COLO829 (cell line): ENCODE measurements at regions not wholly inside any gene's neighbourhood (a gene's known extent, or its start where the extent isn't known, plus 50 kb on each side); places are given as distances from the start of the nearest gene placed in this dataset.

ENCODE experiments used
- DNase-seq: peaks from one replicate; pipeline ENCODE4 v3.0.0; 2012; ENCODE audit warnings: low spot score

DNA sequence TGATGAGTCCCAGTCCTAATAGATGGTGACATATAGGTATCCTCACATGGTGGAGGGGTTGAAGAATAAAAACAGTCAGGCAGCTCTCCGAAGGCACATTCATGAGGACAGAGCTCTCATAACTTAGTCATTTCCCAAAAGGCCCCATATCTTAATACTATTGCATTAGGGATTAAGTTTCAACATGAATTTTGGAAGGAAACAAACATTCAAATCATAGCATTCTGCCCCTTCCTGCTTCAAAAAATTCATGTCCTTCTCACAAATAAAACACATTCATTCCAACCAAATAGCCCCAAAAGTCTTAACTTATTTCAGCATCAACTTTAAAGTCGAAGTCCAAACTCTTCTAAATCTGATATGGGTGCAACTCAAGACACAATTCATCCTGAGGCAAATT lies 277.2 kb upstream of the NR4A3 start:
- no peak for DNase-seq

DNA sequence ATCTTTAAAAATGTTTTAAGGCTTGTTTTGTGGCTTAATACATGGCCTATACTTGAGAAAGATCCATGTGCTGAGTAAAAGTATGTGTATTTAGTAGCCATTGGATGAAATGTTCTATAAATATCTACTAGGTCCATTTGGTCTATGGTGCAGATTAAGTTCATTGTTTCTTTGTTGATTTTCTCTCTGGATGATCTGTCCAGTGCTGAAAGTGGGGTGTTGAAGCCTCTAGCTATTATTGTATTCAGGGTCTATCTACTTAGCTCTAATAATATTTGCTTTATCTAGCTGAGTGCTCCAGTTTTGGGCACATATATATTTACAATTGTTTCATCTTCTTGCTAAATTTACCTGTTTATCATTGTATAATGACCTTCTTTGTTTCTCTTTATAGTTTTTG lies 272.2 kb upstream of the NR4A3 start:
- DNase-seq, result no peak

DNA sequence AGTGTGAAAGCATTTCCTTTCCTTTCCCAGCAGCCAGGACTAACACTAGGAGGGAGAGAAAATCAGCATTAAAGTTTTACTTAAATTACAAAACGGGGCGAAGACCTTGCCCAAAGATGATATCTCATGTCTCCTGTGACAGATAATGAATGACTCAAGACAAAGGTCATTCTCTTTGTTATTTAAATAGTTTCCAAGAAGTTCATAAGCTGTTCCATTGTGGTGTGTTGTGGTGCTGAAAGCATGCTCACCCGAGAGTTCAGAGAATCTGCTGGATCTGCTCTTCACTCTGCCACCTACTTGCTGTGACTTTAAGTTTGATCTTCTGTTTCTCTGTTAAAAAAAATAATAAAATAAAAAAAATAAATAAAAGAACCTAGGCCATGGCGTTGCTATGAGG lies 265.9 kb upstream of the NR4A3 start:
- no peak for DNase-seq

DNA sequence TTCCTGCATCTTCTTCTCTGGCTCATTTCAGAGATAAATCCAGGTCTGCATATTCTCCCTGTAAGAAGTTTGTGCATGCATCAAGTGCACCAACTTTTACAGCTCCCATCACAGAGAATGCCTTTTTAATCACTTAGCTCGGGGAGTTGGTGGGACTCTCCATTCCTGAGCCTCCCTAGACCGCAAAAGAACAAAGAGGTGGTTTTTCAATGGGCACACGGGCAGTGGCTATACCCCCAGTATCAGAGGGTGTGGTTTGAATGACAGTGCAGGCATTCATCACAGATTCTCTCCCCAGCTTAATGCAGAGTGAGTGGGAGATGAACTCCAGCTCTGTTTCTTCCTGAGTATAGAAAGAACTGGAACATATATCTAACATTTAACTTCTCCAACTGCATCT lies 264.7 kb upstream of the NR4A3 start:
- peak; percentile 91 for DNase-seq

DNA sequence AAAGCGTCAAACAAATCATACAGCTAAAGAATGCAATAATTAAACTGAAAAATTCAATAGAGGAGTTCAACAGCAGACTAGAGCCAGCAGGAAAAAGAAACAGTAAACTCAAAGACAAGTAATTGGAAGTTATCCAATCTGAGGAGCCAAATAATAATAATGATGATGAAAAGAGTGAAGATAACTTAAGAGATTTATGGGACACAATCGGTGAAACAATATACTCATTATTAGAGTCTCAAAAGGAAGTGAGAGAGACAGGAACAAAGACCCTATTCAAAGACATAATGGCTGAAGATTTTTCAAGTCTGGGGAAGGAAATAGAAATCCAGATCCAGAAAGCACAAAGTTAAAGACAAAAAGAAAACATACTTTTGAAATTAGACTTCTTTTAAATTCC lies 263.9 kb upstream of the NR4A3 start:
- DNase-seq, result peak; percentile 91

DNA sequence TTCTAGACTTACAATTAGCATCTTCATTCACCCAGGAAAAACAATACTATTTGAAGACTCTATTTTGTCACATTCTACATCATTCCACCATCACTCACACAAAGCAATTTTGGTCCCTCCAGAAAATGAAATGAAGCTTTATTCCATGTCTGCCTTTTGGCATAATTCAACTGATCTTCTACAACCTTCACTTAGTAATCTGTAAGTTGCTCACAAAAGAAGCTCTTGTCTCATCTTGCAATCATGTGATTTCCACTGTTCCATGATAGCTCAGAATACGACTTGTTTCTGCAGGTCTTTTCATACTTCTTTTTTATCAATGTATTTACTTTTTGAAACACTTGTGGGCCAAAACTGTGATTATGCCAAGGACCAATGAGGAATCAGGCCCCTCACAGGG lies 261.9 kb upstream of the NR4A3 start:
- DNase-seq, result peak; percentile 82

DNA sequence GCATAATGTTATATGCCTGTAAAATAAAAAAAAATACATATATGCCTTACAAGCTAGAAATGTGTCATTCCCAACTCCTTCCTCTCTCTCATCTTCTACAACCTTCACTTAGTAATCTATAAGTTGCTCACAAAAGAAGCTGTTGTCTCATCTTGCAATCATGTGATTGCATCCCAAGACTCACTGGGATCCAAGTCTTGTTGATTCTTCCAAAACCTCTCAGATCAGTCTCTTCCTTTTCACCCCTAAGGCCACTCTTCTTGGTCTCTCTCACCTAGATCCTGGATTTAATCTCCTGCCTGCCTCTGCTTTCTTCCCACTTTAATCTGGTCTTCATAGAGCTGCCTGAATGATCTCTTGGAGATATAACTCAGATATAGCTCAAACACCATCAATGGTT lies 261.1 kb upstream of the NR4A3 start:
- DNase-seq, result peak; percentile 48

DNA sequence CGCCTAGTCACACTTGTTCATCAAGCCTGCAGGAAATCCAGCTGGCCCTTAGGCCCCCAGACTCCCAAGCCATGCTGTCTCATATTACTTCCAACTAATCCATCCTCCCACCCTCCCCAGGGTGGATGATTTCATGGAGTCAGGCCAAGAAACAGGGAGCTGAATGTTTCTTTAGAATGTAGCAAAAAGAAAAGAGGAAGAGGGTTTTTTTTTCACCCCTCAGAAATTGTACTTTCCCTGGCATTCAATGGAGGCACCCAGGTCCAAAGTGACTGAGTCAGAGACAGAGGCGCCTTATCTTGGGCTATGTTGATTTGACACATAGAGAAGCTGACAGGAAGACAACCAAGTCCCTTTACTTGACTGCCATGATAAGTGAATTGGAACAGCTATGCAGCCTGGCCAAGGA lies 260.2 kb upstream of the NR4A3 start:
- DNase-seq, result peak; percentile 35

DNA sequence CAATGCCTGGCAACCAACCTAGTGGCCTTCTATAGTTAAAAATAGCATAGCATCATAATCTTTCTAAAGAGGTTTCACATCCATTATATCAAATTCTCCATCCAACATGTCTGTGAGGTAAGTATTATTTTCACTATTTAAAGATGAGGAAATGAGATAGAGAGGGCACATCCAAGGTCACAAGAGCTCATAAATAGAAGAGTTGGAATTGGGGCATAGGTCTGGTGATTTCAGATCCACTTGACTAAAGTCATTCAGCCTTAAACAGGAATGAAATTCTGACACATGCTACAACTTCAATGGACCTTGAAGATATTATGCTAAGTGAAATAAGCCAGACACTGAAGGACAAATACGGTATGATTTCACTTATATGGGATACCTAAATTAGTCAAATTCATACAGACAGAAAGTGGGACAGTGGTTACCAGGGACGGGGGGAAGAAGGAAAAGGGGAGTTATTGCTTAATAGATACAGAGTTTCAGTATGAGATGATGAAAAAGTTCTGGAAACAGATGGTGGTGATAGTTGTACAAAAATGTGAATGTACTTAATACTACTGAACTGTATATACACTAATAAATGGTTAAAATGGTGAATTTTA lies 259.6 kb upstream of the NR4A3 start:
- no peak for DNase-seq

DNA sequence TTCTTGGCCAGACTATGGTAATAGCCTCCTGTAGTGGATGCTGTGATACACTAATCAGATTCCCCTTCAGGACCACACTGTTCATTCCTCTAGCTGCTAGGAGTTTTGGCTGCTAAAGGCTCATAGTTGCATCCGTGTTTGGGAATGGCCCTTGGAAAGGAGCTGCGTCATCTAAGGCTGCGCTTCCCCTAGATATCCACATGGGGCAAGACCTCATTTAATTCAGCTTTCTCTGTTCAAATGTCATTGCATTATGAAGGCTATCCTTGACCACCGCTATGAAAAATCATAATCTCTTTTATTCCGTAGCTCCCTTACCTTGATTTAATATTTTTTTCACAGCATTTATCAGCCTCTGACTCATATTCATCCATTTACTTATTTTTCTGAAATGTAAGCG lies 258.3 kb upstream of the NR4A3 start:
- DNase-seq, result no peak

DNA sequence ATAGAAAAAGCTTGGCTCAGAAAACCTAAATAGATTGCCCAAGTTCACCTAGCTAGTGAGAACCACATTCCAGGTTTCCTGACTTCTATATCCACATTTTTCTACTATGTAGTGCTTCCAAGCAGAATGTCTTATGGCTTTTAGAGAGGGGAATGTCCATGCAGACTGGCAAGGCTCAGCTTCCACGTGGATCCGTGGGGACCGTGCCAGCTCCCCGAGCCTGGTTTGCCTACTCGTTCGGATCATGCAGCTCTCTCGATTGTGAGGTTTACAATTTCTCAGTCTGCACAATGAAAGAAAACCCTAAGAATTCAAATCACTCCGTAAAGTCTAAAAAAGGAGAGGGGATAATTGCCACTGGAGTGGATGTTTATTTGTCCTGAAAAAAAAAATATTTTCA lies 256.5 kb upstream of the NR4A3 start:
- DNase-seq, result no peak

DNA sequence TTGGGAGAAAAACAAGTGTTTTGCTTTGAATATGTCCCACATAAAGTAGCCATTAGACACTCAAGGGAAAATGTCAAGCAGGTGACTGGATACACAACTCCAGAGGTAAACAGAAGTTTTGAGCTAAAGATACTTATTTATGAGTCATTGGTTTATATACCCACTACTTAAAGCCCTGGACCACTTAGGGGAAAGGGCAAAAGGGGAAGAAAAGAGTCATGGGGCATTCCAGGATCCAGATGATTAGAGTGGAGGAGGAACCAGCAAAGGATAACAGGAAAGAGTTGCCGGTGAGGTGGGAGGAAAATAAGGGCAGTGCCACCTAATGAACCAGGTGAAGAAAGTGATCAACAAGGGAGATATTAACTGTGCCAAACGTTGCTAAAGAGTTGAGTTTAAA lies 254.2 kb upstream of the NR4A3 start:
- no peak for DNase-seq

DNA sequence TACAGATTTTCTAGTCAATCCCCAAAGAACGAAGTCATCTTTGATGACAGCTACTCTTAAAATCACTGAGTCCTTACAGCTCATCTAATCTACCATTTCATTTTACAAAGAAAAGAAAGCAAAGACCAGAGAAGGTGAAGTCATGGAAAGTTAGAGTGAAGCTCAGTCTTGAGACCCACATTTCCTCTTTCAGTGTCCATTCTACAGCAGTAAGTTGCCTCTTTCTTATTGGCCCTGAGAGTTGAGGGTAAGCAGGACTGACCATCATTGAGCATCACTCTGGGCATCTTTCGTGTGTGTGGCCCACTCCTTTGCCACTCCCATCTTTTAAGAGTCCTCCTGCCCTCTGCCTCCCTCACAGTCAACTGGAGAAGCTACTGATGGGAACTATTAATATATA lies 251.8 kb upstream of the NR4A3 start:
- no peak for DNase-seq

DNA sequence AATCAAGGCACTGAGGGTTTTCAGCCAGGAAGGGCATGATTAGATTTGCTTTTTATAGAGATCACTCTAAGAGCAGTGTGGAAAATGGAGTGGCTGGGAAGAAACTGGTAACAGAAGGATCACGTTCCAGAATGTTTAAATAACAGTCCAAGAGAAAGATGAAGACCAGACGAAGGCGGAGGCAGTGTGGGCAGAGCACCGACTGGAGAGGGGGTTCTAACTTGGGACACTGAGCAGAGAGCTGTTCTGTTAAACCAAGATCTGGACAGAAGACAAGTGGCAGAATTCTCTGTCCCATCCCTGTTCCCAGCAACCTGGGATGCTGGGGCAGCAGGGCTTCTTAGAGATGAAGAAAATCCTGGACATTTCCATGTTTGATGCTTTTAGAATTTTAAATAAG lies 249.1 kb upstream of the NR4A3 start:
- no peak for DNase-seq

DNA sequence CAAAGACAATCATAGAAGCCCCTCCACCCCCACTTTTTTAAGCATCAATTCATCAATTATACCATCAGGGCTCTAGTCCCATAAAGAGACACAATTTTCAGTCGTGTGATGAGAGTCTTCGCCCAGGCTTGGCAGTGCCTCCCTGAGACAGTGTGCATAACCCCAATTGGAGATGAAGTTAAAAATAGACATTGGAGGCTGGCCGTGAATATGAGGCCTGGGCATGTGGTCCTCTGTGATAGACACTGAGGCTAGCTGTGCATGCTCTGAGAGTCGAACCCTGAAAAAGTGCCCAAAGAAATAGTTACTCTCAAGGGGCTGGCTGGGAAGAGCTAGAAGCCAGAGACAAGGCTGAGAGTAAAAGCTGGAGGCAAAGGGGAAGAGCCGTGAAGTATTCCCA lies 248.6 kb upstream of the NR4A3 start:
- DNase-seq, result no peak

DNA sequence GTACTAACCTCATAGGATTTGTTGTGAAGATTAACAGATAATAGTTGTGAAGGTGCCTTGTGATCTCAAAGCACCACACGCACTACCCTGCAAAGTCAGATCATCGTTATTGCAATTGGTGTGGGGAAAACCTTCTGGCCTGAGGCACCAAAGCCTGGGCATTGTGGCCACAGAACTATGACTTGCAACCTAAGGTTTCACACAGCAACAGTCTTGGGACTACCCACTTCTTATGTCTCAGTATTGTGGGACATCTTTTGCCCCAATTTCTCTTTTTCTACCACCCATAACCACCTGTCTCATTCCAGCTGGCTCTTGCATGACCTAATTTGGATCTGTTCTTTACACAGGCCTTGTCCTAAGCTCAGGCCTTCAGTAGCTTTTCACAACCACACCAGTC lies 247.8 kb upstream of the NR4A3 start:
- no peak for DNase-seq

DNA sequence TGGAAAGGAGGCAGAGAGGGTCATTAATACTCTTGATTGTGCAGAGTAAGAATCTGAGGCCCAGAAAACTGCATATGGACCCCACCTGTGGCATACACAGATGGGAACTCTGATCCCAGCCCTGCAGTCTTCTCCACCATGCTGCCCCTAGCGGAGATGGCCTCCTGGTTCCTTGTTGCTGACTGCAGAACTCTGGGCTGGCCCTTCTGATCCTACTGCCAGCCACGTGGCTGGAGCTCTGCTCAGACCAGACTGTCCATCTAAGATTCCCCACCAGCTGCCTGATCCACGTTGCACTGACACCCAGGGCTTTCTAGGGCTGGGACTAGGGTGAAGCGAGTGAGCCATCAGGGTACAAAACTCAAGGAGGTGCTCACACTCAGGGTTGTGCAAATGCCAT lies 245.7 kb upstream of the NR4A3 start:
- no peak for DNase-seq

DNA sequence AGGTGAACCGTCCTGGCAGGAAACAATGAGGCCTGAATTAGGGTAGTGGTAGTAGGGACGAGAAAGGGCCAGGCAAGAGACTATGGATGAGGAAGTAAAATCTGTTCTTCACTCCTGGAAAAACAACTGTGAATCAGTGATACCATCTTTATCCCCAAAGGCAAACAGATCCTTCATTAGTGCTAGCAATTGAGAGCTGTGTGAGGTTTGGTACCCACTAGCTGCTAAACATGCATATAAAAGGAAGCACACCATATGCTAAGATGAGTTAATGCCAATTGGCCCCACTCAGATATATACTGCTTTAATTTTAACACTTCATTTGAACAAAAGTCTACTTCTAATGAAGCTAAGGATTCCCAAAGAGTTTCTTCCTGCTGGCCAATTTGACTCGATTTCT lies 244.8 kb upstream of the NR4A3 start:
- no peak for DNase-seq

DNA sequence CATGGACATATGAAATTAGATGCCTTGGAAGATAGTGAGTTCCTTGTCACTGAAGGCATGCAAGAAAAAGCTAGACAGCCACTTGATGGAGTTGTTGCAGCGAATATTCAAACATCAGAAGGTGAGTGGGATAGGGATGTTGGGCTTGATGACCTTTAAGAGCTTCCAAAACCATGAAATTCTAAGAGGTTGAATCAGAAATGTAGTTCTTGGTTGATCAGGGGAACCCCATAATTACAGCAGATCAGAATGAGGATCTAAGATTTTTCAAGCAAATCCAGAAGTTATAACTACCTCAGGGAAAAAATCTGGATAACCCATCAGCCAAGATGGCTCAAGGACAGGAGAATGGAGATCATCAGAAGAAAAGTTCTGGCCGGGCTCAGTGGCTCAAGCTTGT lies 244.3 kb upstream of the NR4A3 start:
- no peak for DNase-seq

DNA sequence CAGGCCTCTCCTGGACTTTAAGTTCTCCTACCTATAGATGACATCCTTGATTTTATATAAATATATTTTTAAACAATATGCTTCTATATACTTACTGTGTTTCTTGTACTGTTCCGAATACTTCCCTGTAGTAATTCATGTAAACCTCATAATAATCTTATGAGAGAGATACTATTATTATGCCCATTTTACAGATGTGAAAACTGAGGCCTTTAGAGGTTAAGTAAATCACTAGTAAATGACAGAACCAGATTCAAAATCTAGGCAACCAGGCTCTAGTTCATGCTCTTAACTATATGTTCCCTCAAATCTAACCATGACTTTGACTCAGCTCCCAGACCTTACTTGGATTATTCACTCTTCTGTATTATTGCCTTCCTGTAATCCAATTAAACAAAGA lies 243.0 kb upstream of the NR4A3 start:
- no peak for DNase-seq

DNA sequence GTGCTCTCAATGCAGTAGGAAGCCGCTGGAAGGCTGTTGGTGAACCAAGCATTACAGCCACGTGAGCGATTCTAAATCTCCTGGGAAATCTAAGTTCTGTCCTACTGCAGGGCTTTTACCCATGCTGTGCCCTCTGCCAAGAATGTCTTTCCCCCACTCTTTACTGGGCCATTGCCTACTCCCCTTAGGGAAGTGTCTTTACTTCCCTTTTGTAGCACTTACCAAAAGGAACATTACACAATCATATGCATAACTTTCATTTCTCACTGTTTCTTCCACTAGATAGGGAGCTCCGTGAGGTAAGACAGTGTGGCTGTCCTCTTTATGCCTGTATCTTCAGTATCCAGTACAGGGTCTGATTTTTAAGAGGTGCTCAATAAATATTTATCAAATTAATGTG lies 241.7 kb upstream of the NR4A3 start:
- no peak for DNase-seq

DNA sequence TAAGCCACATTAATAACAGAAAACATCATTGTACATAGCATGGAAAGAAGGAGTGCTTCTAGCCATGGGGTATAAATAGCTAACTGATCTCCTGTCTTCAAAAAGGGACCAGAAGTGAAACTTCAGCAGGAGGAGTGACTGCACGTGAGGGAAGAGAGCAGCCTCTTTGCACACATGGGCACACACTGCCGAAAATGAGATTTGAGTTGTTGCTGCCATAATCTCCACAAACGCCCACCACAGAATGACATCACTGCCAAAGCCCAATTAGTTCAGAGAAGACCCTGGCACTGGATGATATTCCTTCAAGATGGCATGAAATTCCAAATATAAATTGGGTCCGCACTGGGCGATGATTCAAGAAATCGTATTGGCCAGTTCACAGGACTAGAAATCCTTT lies 238.9 kb upstream of the NR4A3 start:
- DNase-seq, result no peak

DNA sequence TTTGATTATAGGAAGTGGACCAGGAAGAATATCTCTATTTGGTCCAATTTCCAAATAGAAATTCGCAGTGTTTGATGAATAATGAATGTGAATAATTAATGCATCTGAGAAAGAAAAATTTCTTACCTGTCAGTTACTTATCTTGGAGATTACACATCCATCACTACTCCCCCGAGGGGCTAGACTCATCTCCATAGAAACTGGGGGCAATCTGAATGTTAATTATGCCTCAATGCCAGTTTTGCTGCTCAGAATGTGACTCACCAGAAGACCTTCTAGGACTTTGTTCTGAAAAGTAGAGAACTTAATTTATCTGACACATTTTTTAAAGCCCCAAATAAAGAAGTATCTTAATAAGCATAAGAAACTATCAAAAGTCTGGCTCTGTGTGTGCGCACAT lies 233.4 kb upstream of the NR4A3 start:
- no peak for DNase-seq

DNA sequence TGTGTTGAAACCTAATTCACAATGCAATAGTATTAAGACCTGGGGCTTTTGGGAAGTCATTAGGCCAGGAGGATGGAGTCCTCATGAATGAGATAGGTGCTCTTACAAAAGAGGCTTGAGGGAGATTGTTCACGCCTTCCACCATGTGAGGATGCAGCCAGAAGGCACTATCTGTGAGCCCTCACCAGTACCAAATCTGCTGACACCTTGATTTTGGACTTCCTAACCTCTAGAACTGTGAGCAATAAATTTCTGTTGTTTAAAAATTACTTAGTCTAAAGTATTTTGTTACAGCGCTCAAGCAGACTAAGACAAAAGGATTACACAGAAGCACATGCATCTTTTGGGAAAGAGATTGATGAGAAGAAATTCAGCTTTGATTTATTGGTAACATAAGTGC lies 232.9 kb upstream of the NR4A3 start:
- DNase-seq, result no peak

DNA sequence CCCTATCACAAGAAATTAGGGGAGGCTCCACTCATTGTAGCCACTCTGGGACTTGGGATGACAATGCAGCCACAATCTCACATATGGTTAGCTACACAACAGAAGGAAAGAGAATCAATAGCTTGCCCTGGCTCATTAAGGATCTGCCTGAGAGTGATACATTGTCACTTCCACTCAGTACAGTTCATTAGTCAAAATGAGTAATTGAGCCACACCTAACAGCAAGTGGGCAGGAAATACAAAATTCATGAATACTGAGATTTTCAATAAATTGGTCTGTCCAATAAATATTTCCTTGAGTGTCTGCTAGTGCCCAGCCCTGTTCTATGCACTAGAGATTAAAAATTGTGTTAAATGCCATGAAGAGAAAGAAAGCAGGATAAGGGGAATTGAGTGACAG lies 231.3 kb upstream of the NR4A3 start:
- no peak for DNase-seq
